ENCODE measurements at regions not wholly inside any gene's neighbourhood (a gene's known extent, or its start where the extent isn't known, plus 50 kb on each side); places are given as distances from the start of the nearest gene placed in this dataset.
A peak's percentile ranks its signal among the peaks of the same experiment; 100 is the strongest.
"Not testable (repeated sequence)": the region's sequence is repeated elsewhere in the genome, so short reads cannot be mapped to it uniquely, and the experiment has no call there.

- DNase-seq (ENCODE audit: low read depth in 2 of 3, low spot score in 2 of 3): no peak
Measured at GRCh38 chr10:109022417-109023049, 900.8 kb downstream of the XPNPEP1 start.

- no peak for DNase-seq (ENCODE audit: low read depth in 2 of 3, low spot score in 2 of 3)
Measured at GRCh38 chr10:109019001-109019424, 904.3 kb downstream of the XPNPEP1 start.

GRCh38 chr10:109007514-109007913, 915.8 kb downstream of the XPNPEP1 start:
- DNase-seq (ENCODE audit: low read depth in 2 of 3, low spot score in 2 of 3): no peak

- DNase-seq (ENCODE audit: low read depth in 2 of 3, low spot score in 2 of 3): no peak
Measured at GRCh38 chr10:108990441-108990840, 932.9 kb downstream of the XPNPEP1 start.

GRCh38 chr10:108989976-108990375, 933.3 kb downstream of the XPNPEP1 start:
- DNase-seq (ENCODE audit: low read depth in 2 of 3, low spot score in 2 of 3): no peak

GRCh38 chr10:108982159-108982558, 941.2 kb downstream of the XPNPEP1 start:
- no peak for DNase-seq (ENCODE audit: low read depth in 2 of 3, low spot score in 2 of 3)

GRCh38 chr10:108980869-108981268, 942.4 kb downstream of the XPNPEP1 start:
- no peak for DNase-seq (ENCODE audit: low read depth in 2 of 3, low spot score in 2 of 3)

- no peak for DNase-seq (ENCODE audit: low read depth in 2 of 3, low spot score in 2 of 3)
Measured at GRCh38 chr10:108975459-108976058, 947.8 kb downstream of the XPNPEP1 start.

- peak in 1 of 3 donors; percentile 17 for DNase-seq (ENCODE audit: low read depth in 2 of 3, low spot score in 2 of 3)
Measured at GRCh38 chr10:108970016-108970415, 953.3 kb downstream of the XPNPEP1 start.

- DNase-seq (ENCODE audit: low read depth in 2 of 3, low spot score in 2 of 3): no peak
Measured at GRCh38 chr10:108966411-108966810, 956.9 kb downstream of the XPNPEP1 start.

- no peak for DNase-seq (ENCODE audit: low read depth in 2 of 3, low spot score in 2 of 3)
Measured at GRCh38 chr10:108966005-108966404, 957.3 kb downstream of the XPNPEP1 start.

- no peak for DNase-seq (ENCODE audit: low read depth in 2 of 3, low spot score in 2 of 3)
Measured at GRCh38 chr10:108962172-108962571, 961.1 kb downstream of the XPNPEP1 start.

GRCh38 chr10:108957681-108958080, 965.6 kb downstream of the XPNPEP1 start:
- no peak for DNase-seq (ENCODE audit: low read depth in 2 of 3, low spot score in 2 of 3)

- no peak for DNase-seq (ENCODE audit: low read depth in 2 of 3, low spot score in 2 of 3)
Measured at GRCh38 chr10:108956149-108956548, 967.2 kb downstream of the XPNPEP1 start.

- DNase-seq (ENCODE audit: low read depth in 2 of 3, low spot score in 2 of 3): not testable (repeated sequence)
Measured at GRCh38 chr10:108920029-108920428, 1003.3 kb downstream of the XPNPEP1 start.

GRCh38 chr10:108913300-108913699, 1010.0 kb downstream of the XPNPEP1 start:
- DNase-seq (ENCODE audit: low read depth in 2 of 3, low spot score in 2 of 3): no peak

GRCh38 chr10:108911814-108912541, 1011.3 kb downstream of the XPNPEP1 start:
- no peak for DNase-seq (ENCODE audit: low read depth in 2 of 3, low spot score in 2 of 3)

- no peak for DNase-seq (ENCODE audit: low read depth in 2 of 3, low spot score in 2 of 3)
Measured at GRCh38 chr10:108908096-108908495, 1015.2 kb downstream of the XPNPEP1 start.

GRCh38 chr10:108905821-108906220, 1017.5 kb downstream of the XPNPEP1 start:
- DNase-seq (ENCODE audit: low read depth in 2 of 3, low spot score in 2 of 3): no peak

- no peak for DNase-seq (ENCODE audit: low read depth in 2 of 3, low spot score in 2 of 3)
Measured at GRCh38 chr10:108905171-108905570, 1018.1 kb downstream of the XPNPEP1 start.

GRCh38 chr10:108904163-108904838, 1019.0 kb downstream of the XPNPEP1 start:
- DNase-seq (ENCODE audit: low read depth in 2 of 3, low spot score in 2 of 3): no peak
